ENCODE measurements at regions not wholly inside any gene's neighbourhood (a gene's known extent, or its start where the extent isn't known, plus 50 kb on each side); places are given as distances from the start of the nearest gene placed in this dataset.

DNA sequence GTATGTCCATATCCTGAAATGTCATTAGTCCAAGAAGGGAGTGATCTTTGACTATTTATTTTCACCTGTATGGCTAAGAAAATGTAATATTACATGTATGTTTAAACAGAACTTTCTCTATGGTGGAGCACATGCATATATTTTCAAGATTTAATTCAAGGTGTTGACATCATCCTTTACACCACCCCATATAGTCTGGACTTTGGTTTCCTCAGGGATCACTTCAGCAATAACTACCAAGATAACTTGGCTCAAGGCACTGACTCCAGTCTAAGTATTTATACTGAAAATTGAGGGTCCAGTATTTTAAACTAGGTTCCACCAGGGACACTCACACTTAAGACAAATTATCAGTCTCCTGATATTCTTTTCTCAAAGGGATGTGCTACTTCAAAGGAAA, 660.6 kb downstream of the EFNB2 start:
- TF ChIP-seq, protein P1, sequence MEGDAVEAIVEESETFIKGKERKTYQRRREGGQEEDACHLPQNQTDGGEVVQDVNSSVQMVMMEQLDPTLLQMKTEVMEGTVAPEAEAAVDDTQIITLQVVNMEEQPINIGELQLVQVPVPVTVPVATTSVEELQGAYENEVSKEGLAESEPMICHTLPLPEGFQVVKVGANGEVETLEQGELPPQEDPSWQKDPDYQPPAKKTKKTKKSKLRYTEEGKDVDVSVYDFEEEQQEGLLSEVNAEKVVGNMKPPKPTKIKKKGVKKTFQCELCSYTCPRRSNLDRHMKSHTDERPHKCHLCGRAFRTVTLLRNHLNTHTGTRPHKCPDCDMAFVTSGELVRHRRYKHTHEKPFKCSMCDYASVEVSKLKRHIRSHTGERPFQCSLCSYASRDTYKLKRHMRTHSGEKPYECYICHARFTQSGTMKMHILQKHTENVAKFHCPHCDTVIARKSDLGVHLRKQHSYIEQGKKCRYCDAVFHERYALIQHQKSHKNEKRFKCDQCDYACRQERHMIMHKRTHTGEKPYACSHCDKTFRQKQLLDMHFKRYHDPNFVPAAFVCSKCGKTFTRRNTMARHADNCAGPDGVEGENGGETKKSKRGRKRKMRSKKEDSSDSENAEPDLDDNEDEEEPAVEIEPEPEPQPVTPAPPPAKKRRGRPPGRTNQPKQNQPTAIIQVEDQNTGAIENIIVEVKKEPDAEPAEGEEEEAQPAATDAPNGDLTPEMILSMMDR (IDR thresholded peaks at IDR 0.05; ENCODE audit: low read depth, low read length): no peak
- TF ChIP-seq EZH2phosphoT487 (IDR thresholded peaks at IDR 0.05; ENCODE audit: low read depth): no peak

Measured in OCI-LY3 (cell line).